GM21526 (cell line): ENCODE measurements at regions not wholly inside any gene's neighbourhood (a gene's known extent, or its start where the extent isn't known, plus 50 kb on each side); places are given as distances from the start of the nearest gene placed in this dataset.
"Not testable (repeated sequence)": the region's sequence is repeated elsewhere in the genome, so short reads cannot be mapped to it uniquely, and the experiment has no call there.

Experiments
- ATAC-seq: cut with Tn5 transposase; IDR thresholded peaks from one replicate; pipeline ENCODE4 v1.9.1; 2021; ENCODE audit warnings: moderate library complexity; ENCODE audit not compliant: unreplicated experiment, low FRiP score

DNA sequence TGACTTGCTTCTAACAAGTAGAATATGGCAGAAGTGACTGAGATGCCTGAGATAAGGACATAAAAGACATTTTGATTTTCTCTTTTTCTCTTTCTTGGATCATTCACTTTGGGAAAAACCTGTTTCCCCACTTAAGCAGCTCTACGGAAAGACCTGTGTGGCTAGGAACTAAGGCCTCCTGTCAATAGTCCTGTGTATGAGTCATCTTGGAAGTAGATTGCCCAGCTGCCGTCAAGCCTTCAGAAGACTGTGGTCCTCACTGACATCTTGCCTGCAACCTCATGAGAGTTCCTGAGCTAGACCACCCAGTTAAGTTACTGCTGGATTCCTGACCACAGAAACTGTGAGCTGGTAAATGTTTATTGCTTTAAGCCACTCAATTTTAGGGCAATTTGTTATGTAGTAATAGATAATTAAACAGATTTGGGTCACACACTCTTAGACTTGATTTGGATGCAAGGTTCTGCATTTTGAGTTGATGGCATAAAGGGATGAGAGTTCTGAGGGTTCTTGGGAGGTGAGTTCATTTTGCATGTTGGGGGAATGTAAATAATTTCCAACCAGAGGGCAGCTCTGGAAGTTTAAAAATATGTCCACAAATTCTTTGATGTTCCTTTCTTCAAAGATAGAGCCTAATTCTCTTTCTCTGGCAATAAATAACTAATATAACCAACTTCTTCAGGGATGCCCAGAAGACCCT is 229.2 kb downstream of the SQOR start:
- no peak for ATAC-seq

DNA sequence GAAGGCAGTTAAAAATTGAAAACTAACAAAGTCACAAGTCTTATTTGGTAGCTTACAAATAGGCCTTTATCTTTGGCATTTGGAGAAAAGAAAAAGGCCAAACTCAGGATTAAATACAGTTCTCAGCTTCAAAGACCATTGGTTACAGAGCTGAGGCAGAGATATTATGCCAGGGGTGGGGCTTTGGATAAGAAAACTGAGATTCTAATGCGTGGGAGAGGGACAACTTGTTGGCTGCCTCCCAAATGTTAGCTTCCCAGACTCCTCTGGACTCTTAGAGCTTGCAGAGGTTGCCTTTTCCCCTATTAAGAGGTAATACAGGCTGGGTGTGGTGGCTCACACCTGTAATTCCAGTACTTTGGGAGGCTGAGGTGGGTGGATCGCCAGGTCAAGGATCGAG is 231.8 kb downstream of the SQOR start:
- ATAC-seq: no peak

DNA sequence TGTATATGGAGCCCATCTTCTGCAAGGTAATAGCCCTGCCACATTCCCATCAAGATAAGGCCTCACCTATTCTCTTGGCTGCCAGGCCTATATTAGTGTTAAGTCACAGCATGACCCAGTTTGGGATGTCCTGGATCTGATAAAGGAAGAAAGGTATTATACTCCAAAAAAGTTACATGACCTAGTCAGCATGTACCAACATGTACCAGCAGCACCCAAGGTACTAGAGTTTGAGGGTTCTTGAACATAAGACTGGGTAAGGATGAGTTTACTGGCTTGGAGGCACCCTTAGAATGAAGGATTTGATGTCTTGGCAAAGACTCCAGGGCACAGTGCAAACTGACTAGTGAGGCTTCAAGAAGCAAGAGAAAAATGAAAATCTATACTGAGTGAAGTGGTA is 232.5 kb downstream of the SQOR start:
- ATAC-seq: no peak

DNA sequence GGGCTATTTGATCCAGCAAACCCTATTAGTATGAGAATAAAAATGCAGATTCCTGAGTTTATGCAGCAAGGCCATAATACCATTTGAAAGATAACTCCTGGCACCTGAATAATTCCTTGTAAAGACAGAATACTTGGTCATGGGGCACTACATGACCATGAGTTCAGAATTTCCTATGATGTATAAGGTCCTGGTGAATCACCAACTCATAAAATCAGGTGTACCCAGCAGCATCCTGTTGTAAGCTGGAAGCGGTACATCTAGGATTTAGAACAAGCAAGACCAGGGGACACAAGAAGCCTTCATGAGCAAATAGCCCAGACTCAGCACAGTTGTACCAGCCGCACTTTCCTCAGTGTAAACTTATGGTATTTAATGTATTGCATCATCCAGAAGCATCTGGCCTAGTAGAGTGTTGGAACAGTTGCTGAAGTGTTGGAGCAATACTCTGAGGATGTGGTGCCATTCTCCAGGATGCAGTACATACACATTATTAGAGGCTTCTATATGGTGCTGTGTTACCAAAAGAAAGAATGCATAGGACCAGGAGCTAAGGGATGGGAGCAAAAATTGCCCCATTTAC is 233.4 kb downstream of the SQOR start:
- no peak for ATAC-seq

DNA sequence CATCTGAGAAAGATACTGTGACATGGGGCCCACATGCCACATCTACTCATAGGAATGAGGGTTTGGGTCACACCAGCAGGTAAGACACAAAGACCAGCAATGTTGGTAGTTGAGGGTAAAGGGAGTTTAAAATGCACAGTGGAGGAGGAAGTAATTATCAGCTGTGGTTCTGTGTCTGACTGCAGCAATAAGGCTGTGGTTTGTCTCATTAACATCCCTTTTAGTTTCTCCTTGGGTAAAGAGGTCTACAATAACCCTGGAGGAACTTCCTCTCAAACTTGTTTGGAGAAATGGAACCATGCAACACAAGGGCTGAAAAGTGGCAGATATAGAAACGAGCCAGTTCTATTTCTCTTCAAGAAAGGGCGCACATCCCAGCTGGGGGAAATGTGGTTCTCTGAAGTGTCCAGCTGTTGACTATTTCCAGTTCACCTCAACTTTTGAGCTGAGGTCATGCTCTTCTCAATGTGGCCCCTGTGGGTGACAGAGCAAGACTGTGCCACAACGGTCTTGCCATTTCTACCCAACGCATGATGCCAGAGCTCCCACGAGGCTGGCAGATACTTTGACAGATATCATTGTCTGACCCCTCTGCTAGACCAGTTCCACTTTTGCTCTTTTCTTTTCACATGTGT is 234.3 kb downstream of the SQOR start:
- no peak for ATAC-seq

DNA sequence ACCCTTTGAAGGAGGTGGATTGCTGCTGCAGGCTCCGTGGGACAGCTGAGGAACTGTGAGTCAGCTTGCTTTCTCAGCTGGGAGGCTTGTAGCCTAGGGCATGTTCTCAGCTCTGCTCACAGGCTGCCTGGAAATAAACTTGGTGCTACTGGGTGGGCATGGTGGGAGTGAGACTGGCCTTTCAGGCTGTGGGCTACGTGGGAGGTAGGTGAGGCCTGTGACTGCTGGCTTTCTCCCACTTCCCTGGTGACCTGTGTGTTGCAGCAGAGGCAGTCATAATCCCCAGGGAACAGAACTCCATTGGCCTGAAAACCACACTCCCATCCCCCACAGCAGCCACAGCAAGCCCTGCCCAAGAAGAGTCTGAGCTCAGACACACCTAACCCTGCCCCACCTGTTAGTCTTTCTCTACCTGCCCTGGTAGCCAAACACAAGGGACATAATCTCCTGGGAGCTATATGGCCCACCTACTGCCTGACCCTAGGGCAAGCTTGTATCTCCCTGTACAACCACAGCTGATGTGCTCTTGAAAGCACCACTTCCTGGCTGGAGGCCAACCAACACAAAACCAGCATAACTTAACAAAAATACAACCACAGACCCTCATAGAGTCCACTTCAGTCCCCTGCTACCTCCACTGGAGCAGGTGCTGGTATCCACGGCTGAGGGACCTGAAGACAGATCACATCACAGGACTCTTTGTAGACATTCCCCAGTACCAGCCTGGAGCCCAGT is 236.5 kb downstream of the SQOR start:
- ATAC-seq: no peak

DNA sequence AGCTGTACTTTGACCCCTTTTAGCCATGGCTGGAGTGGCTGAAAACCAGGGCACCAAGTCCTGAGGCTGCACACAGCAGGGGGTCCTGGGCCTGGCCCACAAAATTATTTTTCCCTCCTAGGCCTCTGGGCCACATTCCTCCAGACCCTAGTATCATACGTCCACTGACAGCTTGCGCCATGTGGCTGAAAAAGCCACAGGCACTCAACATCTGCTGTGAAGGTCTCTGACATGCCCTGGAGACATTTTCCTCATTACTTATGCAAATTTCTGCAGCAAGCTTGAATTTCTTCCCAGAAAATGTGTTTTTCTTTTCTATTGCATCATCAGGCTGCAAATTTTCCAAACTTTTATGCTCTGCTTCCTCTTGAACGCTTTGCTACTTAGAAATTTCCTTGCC is 239.0 kb downstream of the SQOR start:
- no peak for ATAC-seq

DNA sequence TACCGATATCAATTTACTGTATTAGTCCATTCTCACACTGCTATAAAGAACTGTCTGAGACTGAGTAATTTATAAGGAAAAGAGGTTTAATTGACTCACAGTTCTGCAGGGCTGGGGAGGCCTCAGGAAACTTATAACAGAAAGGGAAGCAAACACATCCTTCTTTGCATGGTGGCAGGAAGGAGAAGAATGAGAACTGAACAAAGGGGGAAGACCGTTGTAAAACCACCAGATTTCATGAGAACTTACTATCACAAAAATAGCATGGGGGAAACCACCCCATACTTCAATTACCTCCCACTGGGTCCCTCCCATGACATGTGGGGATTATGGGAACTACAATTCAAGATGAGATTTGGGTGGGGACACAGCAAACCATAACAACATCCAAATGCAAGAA is 239.7 kb downstream of the SQOR start:
- not testable (repeated sequence) for ATAC-seq

DNA sequence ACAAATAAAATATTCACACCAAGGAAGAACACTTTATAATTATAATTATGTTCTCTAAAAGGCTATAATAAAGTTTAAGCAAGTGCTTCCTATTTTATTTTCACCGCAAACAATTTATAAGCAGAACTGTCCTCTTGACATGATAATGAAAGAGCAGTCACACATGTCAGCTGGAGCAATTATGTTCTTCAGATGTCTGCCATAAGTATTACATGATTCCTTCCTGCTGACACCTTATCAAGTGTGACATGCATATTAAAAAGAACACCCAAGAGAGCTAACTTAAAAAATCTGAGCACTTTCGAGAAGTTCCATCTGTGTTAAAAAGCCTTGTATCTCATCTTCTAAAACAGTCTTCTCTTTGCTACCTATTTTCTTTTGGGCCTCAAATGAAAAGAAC is 249.5 kb downstream of the SQOR start:
- no peak for ATAC-seq

DNA sequence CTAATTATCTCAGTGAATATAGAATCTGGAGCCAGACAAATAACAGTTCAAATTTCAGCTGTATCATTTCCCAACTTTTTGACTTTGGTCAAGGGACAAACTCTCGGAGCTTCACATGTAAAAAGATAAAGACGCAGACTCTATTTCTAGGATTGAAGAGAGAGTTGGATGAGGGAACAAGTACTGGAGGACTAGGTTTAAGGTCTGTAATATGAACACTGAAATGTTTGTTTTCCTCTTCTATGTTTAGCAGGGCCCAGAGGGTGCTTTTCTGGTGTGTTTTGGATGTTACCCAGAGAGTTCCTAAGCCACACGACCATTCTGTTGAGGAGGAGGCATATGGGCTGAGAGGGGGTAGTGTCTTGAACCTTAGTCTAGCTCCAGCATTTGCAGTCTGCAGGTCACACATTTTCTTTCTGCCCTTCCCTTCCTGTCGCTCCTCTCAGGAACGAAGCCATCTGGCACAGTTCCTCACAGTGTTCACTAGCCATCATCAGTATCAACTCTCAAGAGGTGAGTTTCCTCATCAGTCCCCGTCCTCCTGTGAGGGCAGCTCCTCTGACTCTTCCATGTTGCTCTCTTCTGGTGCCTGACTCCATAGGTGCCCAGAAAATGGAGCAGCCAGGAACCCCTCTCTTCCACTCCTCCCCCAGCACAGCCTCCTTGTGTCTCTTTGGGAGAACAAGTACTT is 250.1 kb downstream of the SQOR start:
- ATAC-seq: no peak

DNA sequence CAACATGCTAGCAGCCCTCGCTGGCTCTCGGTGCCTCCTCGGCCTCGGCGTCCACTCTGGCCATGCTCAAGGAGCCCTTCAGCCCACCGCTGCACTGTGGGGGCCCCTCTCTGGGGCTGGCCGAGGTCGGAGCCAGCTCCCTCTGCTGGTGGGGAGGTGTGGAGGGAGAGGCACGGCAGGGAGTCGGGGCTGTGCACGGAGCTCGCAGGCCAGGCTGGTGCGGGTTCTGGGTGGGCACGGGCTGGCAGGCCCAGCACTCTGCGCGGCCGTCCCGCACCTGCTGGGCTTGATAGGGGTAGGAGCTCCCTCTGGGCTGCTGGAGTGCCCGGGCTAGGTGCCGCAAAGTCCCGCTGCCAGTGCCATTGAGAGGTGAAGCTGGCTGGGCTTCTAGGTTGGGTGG is 251.0 kb downstream of the SQOR start:
- no peak for ATAC-seq

DNA sequence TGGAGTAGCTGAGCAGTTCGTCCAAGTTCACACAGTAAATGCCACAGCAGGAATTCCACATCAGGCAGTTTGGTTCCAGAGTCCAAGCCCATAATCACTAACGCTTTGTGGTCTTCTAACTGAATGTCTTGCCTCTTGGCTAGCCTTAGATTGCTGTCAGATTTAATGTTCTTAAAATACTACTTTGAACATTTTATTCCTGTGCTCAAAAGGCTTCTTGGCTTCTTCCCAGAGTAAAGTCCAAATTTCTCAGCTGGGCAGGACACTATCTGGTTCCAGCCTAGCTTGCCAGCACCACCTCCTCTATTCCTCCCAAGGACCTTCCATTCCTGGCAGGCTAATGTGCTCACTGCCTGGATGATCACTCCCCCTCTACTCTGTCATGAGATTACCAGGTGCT is 256.9 kb downstream of the SQOR start:
- ATAC-seq: no peak

DNA sequence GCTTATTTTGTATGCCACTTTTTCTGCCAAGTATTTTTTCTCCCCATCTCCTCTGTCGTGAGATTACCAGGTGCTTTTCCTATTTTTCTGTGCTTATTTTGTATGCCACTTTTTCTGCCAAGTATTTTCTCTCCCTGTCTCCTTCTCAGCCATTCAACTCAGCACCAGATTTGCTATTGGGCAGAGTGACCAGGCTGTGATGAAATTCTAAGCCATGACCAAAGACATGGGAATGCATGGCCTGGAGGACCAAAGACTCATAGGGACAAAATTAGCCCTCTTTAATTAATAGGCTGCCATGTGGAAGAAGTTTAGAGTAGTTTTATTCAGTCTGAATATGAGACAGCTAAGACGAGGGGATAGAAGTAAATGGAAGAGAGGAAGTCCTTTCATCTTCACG is 257.4 kb downstream of the SQOR start:
- ATAC-seq: no peak

DNA sequence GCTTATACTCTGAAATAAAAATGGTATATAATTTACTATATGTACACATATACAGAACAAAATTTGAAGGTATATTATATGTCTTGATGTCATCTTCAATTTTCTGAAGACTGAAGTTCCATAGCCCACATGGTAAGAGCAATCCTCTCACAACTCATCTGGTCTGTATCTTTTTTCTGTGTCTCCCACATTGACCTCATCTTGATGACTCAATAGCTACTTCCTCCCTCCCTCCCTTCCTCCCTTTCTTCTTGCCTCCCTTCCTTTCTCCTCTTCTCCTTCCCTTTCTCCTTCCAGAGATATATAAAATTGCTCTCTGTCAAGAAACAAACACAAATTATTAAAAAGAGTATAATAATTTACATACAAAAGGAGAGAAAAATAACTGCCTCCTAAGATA is 268.5 kb downstream of the SQOR start:
- ATAC-seq: no peak

DNA sequence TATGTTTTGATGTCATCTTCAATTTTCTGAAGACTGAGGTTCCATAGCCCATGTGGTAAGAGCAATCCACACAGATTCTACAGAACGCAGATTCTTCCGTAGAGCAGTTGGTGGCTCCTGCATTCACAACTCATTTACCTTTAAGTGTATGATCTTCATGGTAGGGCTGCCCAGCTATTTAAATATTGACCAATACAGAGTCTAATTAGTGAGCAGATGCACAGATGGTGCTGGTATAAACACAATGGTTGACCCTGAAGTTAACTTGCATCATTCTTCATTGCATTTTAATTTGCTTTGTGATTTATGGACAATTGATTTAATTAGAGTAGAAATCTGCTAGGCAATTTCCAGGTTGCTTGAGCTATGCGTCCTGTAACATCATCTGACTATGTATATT is 269.2 kb downstream of the SQOR start:
- no peak for ATAC-seq

DNA sequence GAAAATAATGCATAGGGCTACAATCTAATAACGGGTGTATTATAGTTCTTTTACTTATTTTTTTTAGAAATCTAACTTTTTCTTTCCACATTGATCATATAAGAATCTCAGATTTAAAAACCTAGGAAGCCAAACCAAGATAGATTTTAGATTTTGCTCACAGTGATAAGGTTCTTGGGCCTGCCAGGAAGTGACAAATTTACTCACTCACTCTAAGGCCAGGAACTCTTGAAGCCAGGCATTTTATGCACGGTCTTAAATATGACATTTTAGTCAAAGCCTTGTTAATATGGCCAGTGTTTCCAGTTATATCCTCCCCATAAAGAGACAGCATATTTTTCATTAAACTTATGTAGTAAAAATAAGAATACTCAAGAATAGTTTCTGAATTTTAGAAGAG is 271.4 kb downstream of the SQOR start:
- no peak for ATAC-seq

DNA sequence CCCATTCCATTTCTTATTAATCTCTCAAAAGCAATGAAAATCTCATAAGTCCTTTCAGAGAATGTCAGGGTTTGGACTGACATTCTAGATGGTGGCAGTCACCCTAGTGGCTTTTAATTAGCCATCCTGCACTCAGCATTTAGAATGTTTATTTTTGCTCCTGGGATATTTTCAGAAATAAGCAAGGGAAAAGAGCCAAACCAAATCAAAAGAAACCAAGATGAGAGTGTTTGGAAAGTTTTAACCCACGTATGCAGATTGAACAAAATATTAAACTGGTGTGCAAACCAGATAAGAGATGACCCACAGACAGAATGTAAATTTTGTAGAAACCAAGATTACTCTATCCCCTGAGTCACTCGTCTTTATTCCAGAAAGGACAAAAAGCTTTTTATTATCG is 275.8 kb downstream of the SQOR start:
- ATAC-seq: no peak

DNA sequence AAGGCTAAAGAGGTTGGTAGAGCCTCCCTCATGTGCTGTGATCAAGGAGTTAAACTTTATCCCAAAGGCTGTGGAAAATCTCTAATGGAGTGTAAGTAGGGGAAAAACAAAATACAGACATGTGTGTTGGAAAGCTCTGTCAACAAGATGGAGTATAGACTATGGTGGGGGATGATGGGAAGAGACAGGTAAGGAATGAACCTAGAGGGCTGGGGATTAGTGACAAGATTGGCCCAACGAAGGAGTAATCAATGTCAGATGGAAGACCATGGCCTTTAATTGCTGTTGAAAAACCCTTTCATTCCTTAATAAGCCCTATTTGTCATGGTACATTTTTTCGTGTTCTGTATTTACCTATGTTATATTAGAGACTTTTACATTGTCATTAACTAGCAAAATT is 278.6 kb downstream of the SQOR start:
- ATAC-seq: no peak

DNA sequence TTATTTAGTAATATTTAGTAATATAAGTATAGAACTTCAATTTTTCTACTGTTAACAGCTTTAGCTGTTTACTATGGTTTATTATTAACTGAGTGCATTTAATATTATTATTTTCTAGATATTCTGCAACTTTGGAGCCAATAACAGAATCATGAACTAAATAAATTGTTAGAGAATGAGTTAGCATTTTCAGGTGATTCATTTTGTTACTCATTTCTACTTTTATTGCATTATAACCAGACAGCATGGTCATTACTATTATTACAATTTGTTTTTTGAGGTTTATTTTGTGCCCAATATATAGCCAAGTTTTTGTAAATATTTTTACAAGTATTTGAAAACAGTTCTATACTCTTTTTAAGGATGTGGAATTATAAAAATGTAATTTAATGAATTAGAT is 279.6 kb downstream of the SQOR start:
- ATAC-seq: no peak

DNA sequence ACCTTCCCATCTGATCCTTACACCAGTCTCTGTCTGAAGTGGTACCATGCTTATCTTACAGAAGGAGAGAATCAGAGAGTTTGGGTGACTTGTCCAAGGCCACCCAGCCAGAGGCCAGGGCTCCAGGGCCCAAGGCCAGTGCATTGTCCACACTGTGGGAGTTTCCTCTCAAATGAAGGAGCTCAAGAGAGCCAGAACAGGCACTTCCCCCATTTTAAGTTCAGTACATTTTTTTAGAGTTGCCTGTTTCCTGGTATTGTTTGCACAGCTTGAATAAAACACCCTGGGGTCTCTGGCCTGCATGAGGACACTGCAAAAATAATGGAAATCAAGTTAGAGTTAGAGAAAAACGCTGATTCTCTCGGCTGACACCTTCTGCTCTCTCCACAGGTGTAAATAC is 284.0 kb downstream of the SQOR start:
- ATAC-seq: no peak

DNA sequence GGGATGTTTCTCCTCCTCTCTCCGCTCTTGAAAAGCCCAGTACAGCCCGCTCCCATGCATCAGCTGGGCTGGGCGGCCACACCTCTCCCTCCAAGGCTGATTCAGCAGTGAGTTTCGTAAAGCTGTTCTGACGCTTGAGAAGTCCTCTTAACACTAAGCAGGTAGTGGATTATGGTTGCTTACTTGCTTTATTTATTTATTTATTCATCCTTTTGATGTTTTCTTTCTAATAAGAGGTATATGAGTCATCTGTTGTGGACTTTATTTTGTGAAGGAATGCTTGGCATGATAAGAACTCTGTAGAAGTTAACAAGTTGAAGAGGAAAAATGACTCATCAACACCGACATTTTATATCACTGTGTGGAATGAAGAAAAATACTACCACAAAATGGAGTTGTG is 285.0 kb downstream of the SQOR start:
- no peak for ATAC-seq
